22Rv1 (cell line): ENCODE measurements at regions not wholly inside any gene's neighbourhood (a gene's known extent, or its start where the extent isn't known, plus 50 kb on each side); places are given as distances from the start of the nearest gene placed in this dataset.

Source experiments
- H3K27ac ChIP-seq: fragments of 450-650 bp; 2 replicates; pipeline ENCODE4 v1.5.1; 2017
- CTCF ChIP-seq: fragments of 450-650 bp; IDR thresholded peaks from 2 replicates; pipeline ENCODE4 v1.5.1; 2017; ENCODE audit warnings: mild to moderate bottlenecking
- ZFX ChIP-seq: fragments of 450-650 bp; IDR thresholded peaks from 2 replicates; pipeline ENCODE4 v1.6.1; 2017; ENCODE audit warnings: antibody characterized with exemption, borderline replicate concordance

GRCh38 chr4:181503687-181504390 lies 739.4 kb upstream of the TENM3 start:
- no peak overlapping the region for H3K27ac ChIP-seq
- TF ChIP-seq ZFX (no peak), CTCF (no peak)

- no peak overlapping the region for H3K27ac ChIP-seq
- no peak for TF ChIP-seq ZFX
- TF ChIP-seq CTCF: no peak
Observed at GRCh38 chr4:181504924-181505323, 738.3 kb upstream of the TENM3 start.

DNA sequence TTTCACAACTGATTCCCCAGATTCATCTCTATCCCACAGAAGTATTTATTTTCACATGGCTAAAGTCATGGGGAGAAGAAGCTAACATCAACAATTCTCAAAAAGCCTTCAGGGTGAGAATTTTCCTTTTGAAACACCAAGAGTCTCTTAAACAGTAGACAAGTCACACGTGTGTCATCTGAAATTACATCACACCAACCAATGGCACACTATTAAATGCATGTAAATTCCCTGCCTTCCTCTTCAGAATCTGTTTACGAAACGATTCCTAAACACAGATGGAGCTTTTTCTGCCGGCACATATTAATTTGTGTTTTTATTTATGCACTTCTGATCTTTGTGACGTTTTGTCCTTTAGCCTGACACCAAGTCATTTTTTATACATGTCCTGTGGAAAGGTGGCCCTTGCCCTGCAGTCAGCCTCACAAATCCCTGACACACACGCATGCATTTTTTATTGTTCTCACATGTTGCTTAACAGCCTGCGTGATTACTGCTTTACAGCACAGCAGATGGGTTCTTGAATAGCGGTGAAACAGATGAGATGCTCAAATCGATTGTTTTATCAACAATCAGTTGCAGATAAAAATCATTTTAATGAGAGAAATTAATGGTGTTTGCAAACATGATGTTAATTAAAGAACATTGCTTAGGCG lies 735.9 kb upstream of the TENM3 start:
- no peak overlapping the region for H3K27ac ChIP-seq
- TF ChIP-seq CTCF: no peak
- TF ChIP-seq ZFX: no peak

DNA sequence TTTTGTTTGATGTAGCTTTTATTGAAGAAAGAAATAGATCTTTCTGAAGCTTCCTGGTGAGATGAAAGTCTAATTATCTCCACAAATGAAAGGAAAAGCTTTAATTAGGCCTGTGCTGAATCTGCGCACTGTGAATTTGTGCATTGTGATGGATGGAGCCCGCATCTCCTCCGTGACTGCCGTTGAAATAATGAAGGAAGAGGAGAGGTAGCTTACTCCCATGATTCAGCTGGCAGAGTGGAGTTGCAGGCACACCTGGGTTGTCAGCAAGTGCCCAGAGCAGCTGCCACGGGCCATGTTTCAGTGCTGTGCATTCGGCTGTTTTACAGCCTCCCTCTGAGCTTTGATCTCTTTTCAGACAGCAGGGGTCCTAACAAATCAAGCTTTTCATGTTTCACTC lies 735.3 kb upstream of the TENM3 start:
- H3K27ac ChIP-seq: no peak overlapping the region
- TF ChIP-seq ZFX: no peak
- no peak for TF ChIP-seq CTCF

GRCh38 chr4:181508601-181509000 lies 734.6 kb upstream of the TENM3 start:
- H3K27ac ChIP-seq: no peak overlapping the region
- no peak for TF ChIP-seq CTCF
- no peak for TF ChIP-seq ZFX

GRCh38 chr4:181509073-181509472 lies 734.1 kb upstream of the TENM3 start:
- TF ChIP-seq ZFX: no peak
- TF ChIP-seq CTCF: no peak
- H3K27ac ChIP-seq: no peak overlapping the region

GRCh38 chr4:181517491-181517890 lies 725.7 kb upstream of the TENM3 start:
- TF ChIP-seq CTCF: no peak
- TF ChIP-seq ZFX: no peak
- no peak overlapping the region for H3K27ac ChIP-seq
